ENCODE measurements at regions not wholly inside any gene's neighbourhood (a gene's known extent, or its start where the extent isn't known, plus 50 kb on each side); places are given as distances from the start of the nearest gene placed in this dataset.
A peak's percentile ranks its signal among the peaks of the same experiment; 100 is the strongest.

- ATAC-seq, result no peak
- no peak for TF ChIP-seq CSRNP3 (CRISPR knock-in tag; IDR thresholded peaks at IDR 0.05)
- TF ChIP-seq CSDC2 (CRISPR knock-in tag; IDR thresholded peaks at IDR 0.05), result no peak
- no peak for TF ChIP-seq BACH2 (CRISPR knock-in tag; IDR thresholded peaks at IDR 0.05; ENCODE audit: borderline replicate concordance)
- no peak for TF ChIP-seq ISL1 (CRISPR knock-in tag; IDR thresholded peaks at IDR 0.05)
- TF ChIP-seq PPARA (CRISPR knock-in tag; IDR thresholded peaks at IDR 0.05; ENCODE audit: borderline replicate concordance), result no peak
- TF ChIP-seq ZNF8 (CRISPR knock-in tag; IDR thresholded peaks at IDR 0.05), result no peak
- TF ChIP-seq, protein P1, sequence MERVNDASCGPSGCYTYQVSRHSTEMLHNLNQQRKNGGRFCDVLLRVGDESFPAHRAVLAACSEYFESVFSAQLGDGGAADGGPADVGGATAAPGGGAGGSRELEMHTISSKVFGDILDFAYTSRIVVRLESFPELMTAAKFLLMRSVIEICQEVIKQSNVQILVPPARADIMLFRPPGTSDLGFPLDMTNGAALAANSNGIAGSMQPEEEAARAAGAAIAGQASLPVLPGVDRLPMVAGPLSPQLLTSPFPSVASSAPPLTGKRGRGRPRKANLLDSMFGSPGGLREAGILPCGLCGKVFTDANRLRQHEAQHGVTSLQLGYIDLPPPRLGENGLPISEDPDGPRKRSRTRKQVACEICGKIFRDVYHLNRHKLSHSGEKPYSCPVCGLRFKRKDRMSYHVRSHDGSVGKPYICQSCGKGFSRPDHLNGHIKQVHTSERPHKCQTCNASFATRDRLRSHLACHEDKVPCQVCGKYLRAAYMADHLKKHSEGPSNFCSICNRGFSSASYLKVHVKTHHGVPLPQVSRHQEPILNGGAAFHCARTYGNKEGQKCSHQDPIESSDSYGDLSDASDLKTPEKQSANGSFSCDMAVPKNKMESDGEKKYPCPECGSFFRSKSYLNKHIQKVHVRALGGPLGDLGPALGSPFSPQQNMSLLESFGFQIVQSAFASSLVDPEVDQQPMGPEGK (CRISPR knock-in tag; IDR thresholded peaks at IDR 0.05; ENCODE audit: borderline replicate concordance), result no peak
- TF ChIP-seq TSHZ2 (CRISPR knock-in tag; IDR thresholded peaks at IDR 0.05), result no peak
- no peak for TF ChIP-seq RARB (CRISPR knock-in tag; IDR thresholded peaks at IDR 0.05)
- no peak for TF ChIP-seq ZFP30 (CRISPR knock-in tag; IDR thresholded peaks at IDR 0.05)
- no peak for TF ChIP-seq TCF4 (CRISPR knock-in tag; IDR thresholded peaks at IDR 0.05; ENCODE audit: borderline replicate concordance)
- TF ChIP-seq ZNF565 (CRISPR knock-in tag; conservative IDR thresholded peaks at IDR 0.05; ENCODE audit: low read depth), result no peak
- TF ChIP-seq GLIS3 (CRISPR knock-in tag; IDR thresholded peaks at IDR 0.05), result no peak
- TF ChIP-seq SNAI2 (CRISPR knock-in tag; IDR thresholded peaks at IDR 0.05), result no peak
- no peak for TF ChIP-seq TOX (CRISPR knock-in tag; IDR thresholded peaks at IDR 0.05; ENCODE audit: borderline replicate concordance)
- TF ChIP-seq ZNF70 (CRISPR knock-in tag; IDR thresholded peaks at IDR 0.05), result no peak
- no peak for TF ChIP-seq ESRRG (CRISPR knock-in tag; IDR thresholded peaks at IDR 0.05)
These were observed 85.2 kb upstream of the VAV3 start for GRCh38 chr1:108050158-108050557.

DNA sequence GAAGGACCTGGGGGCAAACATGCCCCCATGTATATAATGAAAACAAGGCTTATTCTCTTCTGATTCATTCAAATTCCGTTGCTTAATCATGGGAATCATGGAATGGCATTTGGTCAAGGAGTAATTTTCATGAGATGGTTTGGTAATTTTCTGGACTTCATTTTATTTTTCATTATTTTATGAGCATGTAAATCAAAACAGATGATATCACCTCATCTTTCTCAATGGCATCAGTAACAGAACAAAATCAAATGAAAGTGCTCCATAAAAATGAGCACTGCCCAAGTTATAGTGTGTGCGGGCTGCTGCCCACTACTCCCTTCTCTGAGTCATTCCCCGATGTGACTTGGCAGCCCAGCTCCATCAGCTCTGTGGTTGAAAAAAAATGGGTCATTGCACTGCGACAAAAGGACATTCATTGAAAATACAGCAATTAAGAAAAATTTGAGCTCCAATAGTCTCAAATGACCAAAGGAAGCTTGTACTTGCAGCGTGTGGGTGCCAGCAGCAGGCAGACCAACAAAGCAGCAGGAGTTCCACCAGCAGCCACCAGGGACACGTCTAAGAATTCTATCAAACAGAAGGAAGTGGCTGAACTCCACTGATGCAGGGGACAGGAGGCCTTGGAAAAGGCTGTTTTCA is 84.3 kb upstream of the VAV3 start:
- ATAC-seq, result peak; percentile 73
- TF ChIP-seq, protein P1 (CRISPR knock-in tag; IDR thresholded peaks at IDR 0.05; ENCODE audit: borderline replicate concordance), result no peak
- TF ChIP-seq ZNF565 (CRISPR knock-in tag; conservative IDR thresholded peaks at IDR 0.05; ENCODE audit: low read depth) (no peak), ESRRG (CRISPR knock-in tag; IDR thresholded peaks at IDR 0.05) (no peak), GLIS3 (CRISPR knock-in tag; IDR thresholded peaks at IDR 0.05) (no peak), POU6F1 (CRISPR knock-in tag; IDR thresholded peaks at IDR 0.05; ENCODE audit: borderline replicate concordance, low read depth) (no peak), PPARA (CRISPR knock-in tag; IDR thresholded peaks at IDR 0.05; ENCODE audit: borderline replicate concordance) (no peak)

- TF ChIP-seq ZFP30 (CRISPR knock-in tag; IDR thresholded peaks at IDR 0.05), result no peak
- no peak for ATAC-seq
These were observed 83.6 kb upstream of the VAV3 start for GRCh38 chr1:108048301-108049177.

Measured in SK-N-SH treated with all-trans-retinoic acid at 6 μM for 48 hours (cell line).